ENCODE measurements at regions not wholly inside any gene's neighbourhood (a gene's known extent, or its start where the extent isn't known, plus 50 kb on each side); places are given as distances from the start of the nearest gene placed in this dataset.
"Not testable (repeated sequence)": the region's sequence is repeated elsewhere in the genome, so short reads cannot be mapped to it uniquely, and the experiment has no call there.

GRCh38 chr2:12613137-12613835 is 103.5 kb upstream of the TRIB2 start:
- DNase-seq: no peak

GRCh38 chr2:12615509-12615908 is 101.2 kb upstream of the TRIB2 start:
- no peak for DNase-seq

- no peak for DNase-seq
These were observed 100.1 kb upstream of the TRIB2 start for GRCh38 chr2:12616456-12617156.

GRCh38 chr2:12617366-12617765 is 99.4 kb upstream of the TRIB2 start:
- DNase-seq: no peak

- DNase-seq: no peak
These were observed 98.9 kb upstream of the TRIB2 start for GRCh38 chr2:12617853-12618252.

- DNase-seq: no peak
These were observed 98.2 kb upstream of the TRIB2 start for GRCh38 chr2:12618576-12618975.

GRCh38 chr2:12619975-12620374 is 96.8 kb upstream of the TRIB2 start:
- no peak for DNase-seq

- no peak for DNase-seq
These were observed 96.0 kb upstream of the TRIB2 start for GRCh38 chr2:12620759-12621158.

GRCh38 chr2:12623051-12623450 is 93.7 kb upstream of the TRIB2 start:
- DNase-seq: no peak

- DNase-seq: no peak
These were observed 92.4 kb upstream of the TRIB2 start for GRCh38 chr2:12624384-12624783.

GRCh38 chr2:12624905-12625598 is 91.7 kb upstream of the TRIB2 start:
- DNase-seq: no peak

- not testable (repeated sequence) for DNase-seq
These were observed 88.2 kb upstream of the TRIB2 start for GRCh38 chr2:12628541-12628940.

- no peak for DNase-seq
These were observed 79.7 kb upstream of the TRIB2 start for GRCh38 chr2:12636837-12637581.

GRCh38 chr2:12637754-12638153 is 79.0 kb upstream of the TRIB2 start:
- DNase-seq: no peak

- DNase-seq: no peak
These were observed 75.3 kb upstream of the TRIB2 start for GRCh38 chr2:12641441-12641840.

GRCh38 chr2:12642332-12642731 is 74.4 kb upstream of the TRIB2 start:
- no peak for DNase-seq

- no peak for DNase-seq
These were observed 73.9 kb upstream of the TRIB2 start for GRCh38 chr2:12642859-12643258.

- DNase-seq: no peak
These were observed 66.9 kb upstream of the TRIB2 start for GRCh38 chr2:12649602-12650400.

- DNase-seq: no peak
These were observed 65.1 kb upstream of the TRIB2 start for GRCh38 chr2:12651641-12652040.

GRCh38 chr2:12652723-12653122 is 64.0 kb upstream of the TRIB2 start:
- DNase-seq: no peak

GRCh38 chr2:12657560-12657959 is 59.2 kb upstream of the TRIB2 start:
- no peak for DNase-seq

- DNase-seq: no peak
These were observed 58.3 kb upstream of the TRIB2 start for GRCh38 chr2:12658310-12658945.

Measured in CD4-positive, alpha-beta T cell treated with Interleukin-10 for 1 hour (primary cell).